ENCODE measurements at regions not wholly inside any gene's neighbourhood (a gene's known extent, or its start where the extent isn't known, plus 50 kb on each side); places are given as distances from the start of the nearest gene placed in this dataset.

- no peak overlapping the region for H3K4me3 ChIP-seq (ENCODE audit: low read depth, low read length)
- DNase-seq (ENCODE audit: low read depth), result no peak
- TF ChIP-seq, protein P1, sequence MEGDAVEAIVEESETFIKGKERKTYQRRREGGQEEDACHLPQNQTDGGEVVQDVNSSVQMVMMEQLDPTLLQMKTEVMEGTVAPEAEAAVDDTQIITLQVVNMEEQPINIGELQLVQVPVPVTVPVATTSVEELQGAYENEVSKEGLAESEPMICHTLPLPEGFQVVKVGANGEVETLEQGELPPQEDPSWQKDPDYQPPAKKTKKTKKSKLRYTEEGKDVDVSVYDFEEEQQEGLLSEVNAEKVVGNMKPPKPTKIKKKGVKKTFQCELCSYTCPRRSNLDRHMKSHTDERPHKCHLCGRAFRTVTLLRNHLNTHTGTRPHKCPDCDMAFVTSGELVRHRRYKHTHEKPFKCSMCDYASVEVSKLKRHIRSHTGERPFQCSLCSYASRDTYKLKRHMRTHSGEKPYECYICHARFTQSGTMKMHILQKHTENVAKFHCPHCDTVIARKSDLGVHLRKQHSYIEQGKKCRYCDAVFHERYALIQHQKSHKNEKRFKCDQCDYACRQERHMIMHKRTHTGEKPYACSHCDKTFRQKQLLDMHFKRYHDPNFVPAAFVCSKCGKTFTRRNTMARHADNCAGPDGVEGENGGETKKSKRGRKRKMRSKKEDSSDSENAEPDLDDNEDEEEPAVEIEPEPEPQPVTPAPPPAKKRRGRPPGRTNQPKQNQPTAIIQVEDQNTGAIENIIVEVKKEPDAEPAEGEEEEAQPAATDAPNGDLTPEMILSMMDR (IDR thresholded peaks at IDR 0.05; ENCODE audit: low read depth, low read length, missing control alignments), result no peak
- in situ Hi-C loops (cut with HindIII; ENCODE audit: low sequenced_read_pairs), result no loop called here
Measured at GRCh38 chr6:170017603-170018320, 266.3 kb downstream of the ERMARD start.

DNA sequence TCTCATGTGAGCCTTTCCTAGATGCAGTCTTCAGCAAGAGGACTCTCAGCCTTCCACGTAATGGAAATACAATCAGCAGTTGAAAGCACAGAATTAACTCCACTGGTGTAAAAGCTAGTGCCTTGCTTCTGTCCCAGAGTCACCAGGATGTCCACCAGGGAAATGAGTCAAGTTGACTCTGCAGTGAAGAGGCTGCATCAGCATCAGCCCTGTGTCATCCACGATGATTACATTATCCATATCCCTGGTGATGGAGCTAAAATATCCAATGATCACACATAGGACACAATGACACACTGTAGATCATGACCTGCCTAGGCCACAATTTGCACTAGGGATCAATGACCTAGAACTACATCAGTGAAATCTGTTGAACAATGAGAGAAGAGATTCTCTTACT lies 262.4 kb downstream of the ERMARD start:
- DNase-seq (ENCODE audit: low read depth), result no peak
- no peak overlapping the region for H3K4me3 ChIP-seq (ENCODE audit: low read depth, low read length)
- in situ Hi-C loops (cut with HindIII; ENCODE audit: low sequenced_read_pairs), result no loop called here
- TF ChIP-seq, protein P1 (IDR thresholded peaks at IDR 0.05; ENCODE audit: low read depth, low read length, missing control alignments), result no peak

DNA sequence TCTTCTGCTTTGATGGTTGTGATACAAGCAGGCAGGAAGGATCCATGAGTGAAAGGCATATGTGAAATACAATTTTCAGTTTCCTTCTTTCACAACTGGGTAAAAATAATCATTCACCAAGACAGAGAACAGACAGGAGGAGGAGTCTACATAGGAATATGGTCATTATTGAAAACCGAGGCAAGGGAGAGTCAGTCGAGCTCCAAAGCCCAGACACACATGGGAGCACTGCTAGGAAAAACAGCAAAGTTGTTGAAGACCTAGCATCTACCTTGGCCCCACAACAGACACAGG lies 260.6 kb downstream of the ERMARD start:
- H3K4me3 ChIP-seq (ENCODE audit: low read depth, low read length), result no peak overlapping the region
- in situ Hi-C loops (cut with HindIII; ENCODE audit: low sequenced_read_pairs), result no loop called here
- TF ChIP-seq, protein P1 (IDR thresholded peaks at IDR 0.05; ENCODE audit: low read depth, low read length, missing control alignments), result no peak
- DNase-seq (ENCODE audit: low read depth), result no peak

- TF ChIP-seq, protein P1 (IDR thresholded peaks at IDR 0.05; ENCODE audit: low read depth, low read length, missing control alignments), result no peak
- in situ Hi-C loops (cut with HindIII; ENCODE audit: low sequenced_read_pairs), result no loop called here
- no peak for DNase-seq (ENCODE audit: low read depth)
- no peak overlapping the region for H3K4me3 ChIP-seq (ENCODE audit: low read depth, low read length)
Measured at GRCh38 chr6:170011204-170012036, 260.0 kb downstream of the ERMARD start.

DNA sequence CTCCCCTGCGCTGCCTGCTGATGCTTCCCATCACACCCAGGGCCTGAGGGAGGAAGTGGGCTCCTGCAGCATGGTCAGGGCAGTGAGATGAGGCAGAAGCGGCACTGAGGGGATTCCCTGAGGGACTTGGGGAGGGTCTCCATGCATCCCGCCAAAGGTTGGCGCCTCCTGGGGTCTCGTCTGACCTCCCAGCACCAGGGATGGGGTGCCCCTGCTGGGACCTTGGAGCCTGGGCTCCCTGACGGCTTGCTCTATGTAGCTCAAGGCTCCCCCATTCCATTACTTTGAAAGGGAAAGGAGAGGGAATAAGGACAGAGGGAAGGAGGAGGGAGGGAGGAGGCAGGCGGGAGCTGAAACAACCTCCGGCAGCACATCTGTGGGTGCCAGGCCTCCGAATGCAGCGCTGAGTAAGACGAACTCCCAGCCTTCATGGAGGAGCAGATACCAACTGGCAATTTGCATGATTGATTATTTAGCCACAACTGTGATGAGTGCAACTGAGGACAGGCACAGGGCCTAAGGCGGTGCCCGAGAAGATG lies 259.3 kb downstream of the ERMARD start:
- in situ Hi-C loops (cut with HindIII; ENCODE audit: low sequenced_read_pairs), result no loop called here
- DNase-seq (ENCODE audit: low read depth), result no peak
- no peak overlapping the region for H3K4me3 ChIP-seq (ENCODE audit: low read depth, low read length)
- TF ChIP-seq, protein P1 (IDR thresholded peaks at IDR 0.05; ENCODE audit: low read depth, low read length, missing control alignments), result no peak

- DNase-seq (ENCODE audit: low read depth), result no peak
- in situ Hi-C loops (cut with HindIII; ENCODE audit: low sequenced_read_pairs), result no loop called here
- TF ChIP-seq, protein P1 (IDR thresholded peaks at IDR 0.05; ENCODE audit: low read depth, low read length, missing control alignments), result no peak
- no peak overlapping the region for H3K4me3 ChIP-seq (ENCODE audit: low read depth, low read length)
Measured at GRCh38 chr6:170008294-170008785, 256.9 kb downstream of the ERMARD start.

All from astrocyte of the cerebellum (primary cell).